Epidermal melanocyte (primary cell): ENCODE measurements at regions not wholly inside any gene's neighbourhood (a gene's known extent, or its start where the extent isn't known, plus 50 kb on each side); places are given as distances from the start of the nearest gene placed in this dataset.
"Not testable (repeated sequence)": the region's sequence is repeated elsewhere in the genome, so short reads cannot be mapped to it uniquely, and the experiment has no call there.

Experiments used
- DNase-seq: peaks from one replicate; pipeline ENCODE4 v3.0.0; 2011; ENCODE audit warnings: low spot score; ENCODE audit not compliant: insufficient read length

- no peak for DNase-seq
Measured at GRCh38 chr16:62353355-62353754, 317.1 kb upstream of the CDH8 start.

DNA sequence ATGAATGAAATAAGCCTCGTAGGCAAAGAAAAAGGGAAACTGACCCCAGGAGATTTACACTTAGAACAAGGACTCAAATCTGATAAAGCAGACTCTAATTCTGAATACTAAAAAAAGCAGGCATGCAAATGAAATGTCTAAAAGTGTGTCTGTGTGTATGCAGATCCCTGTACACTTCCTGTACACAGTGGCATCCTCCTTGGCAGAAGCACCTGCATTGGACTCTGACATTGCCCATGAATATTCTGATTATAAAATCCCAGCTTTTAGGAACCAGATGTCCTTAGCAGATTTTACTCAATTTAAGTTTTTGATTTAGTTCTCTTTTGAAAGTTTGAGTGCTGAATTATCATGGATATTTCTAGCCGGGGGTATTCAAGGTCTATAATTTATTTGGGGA is 306.0 kb upstream of the CDH8 start:
- no peak for DNase-seq

DNA sequence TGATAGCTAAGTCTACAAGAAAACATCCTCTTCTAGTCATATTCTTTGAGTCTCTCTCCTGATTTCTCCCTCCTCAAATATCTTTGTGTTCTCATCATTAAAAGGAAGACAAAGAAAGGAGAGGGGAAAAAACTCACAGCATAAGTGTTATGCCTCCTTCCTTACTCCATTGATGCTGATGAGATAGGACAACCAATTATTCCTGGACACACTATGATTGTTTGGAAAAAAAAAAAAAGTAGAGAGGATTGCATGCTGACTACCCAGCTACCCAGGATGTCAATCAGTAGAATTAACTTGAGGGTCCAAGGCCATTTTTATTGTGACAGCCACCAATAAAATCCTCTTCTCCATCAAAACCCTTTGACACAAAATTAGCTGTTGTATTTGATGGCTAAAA is 299.1 kb upstream of the CDH8 start:
- DNase-seq, result no peak

DNA sequence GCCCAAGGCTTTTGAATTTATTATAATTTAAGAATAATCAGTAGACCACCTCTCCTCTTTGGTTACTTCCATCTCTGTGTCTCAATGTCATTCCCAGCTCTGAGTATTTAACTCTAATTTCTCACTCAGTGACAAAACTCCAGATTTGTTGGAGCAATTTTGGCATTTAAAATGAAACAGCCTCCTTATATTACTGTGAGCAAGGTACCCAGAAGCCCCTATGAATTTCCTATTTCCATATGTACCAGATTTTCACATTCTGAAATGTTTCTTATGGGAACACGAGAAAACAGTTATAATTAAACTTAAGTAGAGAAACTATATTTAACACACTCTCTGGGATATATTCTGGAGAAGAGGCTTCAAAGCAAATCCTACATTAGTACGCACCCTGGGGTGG is 285.4 kb upstream of the CDH8 start:
- no peak for DNase-seq

GRCh38 chr16:62298600-62298999 is 262.4 kb upstream of the CDH8 start:
- no peak for DNase-seq

GRCh38 chr16:62294213-62294972 is 258.2 kb upstream of the CDH8 start:
- DNase-seq, result no peak

GRCh38 chr16:62288990-62289629 is 252.9 kb upstream of the CDH8 start:
- DNase-seq, result no peak

DNA sequence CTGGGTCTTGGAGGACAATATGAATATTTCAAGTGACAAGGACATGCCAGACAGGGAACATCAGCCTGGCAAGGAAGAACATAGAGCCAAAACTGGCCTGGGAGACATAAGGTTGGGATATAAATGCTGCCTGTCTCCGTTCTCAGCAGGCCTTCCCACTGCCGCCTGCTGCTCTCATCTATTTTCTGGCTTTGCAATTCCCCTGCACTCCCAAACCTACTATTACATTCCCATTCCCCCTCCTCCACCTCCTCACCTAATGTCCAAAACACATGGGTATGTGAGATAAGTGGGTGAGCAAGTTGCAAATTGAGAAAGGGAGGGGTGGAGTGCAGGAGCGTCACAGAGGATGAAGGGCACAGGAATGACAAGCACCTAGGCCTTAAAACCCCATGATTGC is 244.3 kb upstream of the CDH8 start:
- DNase-seq, result no peak

DNA sequence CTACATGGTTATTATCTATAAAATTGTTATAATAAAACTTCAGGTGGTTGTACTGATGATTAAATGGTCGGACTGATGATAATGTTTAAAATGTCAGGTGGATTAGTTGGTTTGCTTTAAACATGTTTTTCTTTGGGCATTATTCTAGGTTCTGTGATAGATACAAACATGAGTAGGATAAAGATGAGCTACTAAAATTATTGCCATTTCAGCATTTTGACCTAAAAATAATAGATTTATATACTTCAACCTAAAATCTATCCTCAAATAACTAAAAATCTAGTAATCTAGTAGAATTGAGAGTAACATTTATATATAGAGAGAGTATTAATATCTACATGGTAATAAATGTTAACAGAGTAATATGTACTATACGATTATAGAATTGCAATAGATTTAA is 241.7 kb upstream of the CDH8 start:
- DNase-seq, result no peak

DNA sequence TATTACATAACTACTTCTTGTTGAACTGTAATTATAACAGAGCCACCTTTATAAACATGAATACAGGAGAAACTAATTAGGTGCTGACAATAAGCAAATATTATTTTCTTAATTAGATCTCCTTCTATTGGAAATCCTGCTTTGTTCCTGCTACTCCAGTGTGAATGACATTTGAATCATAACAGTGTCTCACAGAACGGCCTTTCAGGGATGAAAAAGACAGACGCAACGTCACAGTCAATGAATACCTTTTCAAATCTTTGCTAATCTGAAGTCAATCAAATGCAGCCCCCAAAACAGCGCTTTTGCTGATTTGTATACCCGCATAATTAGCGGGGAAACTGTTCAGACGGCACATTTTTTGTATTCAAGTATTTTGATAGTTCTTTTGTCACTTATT is 240.4 kb upstream of the CDH8 start:
- no peak for DNase-seq

DNA sequence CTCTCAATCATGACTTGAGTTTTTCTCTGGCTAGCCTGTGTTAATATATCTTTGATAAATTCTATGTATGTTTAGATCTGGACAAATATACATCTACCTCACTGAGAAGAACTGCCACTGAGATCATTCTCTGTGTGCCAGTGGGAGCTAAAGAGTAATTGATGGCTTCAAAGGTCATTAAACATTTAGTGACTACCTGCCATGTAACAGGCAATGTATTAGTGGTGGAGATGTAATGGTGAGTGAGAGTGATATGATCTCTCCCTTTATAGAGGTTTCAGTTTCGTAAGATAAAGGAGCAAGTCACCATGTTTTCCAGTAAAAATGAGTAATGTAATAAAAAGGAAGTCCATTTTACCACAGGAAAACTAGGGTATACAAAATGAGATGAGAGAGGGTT is 235.8 kb upstream of the CDH8 start:
- DNase-seq, result no peak

- DNase-seq, result no peak
Measured at GRCh38 chr16:62261760-62262159, 225.5 kb upstream of the CDH8 start.

DNA sequence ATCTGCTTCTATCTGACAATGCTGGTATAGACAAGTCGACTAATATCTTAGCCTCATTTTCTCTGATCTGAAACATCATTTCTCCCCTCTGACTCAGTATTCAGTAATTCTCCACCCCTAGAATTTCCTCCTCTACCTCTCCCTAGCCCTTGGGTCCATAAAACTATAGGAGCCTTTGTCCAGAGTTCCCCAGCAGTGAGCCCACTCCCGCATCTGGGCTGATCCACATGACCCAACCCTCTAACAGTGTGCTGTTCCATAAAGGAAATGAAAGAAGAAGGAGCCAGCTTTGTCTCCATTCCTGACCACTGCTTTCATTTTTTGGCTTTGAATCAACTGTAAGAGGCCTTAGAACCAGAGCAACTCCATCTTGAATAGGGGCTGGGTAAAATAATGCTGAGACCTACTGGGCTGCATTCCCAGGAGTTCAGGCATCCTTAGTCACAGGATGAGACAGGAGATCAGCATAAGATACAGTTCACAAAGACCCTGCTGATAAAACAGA is 222.7 kb upstream of the CDH8 start:
- DNase-seq, result not testable (repeated sequence)

DNA sequence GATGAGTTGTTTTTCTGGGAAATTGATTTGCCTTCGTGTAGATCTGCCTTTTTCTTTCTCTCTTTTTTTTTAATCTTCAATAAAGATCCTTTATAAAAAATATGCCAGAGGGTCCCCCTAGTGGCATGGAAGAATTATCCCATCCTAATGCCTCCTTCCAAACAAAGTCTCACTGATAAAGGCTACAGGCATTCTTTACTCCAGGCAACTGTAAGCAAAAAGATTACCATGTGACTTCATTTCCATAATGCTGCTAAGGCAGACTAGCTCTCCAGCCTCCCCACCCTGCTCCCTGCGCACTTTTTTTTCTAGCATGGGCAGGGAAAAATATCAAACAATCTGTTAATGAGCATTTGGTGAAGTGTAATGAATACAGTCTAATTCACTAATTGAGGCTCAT is 220.2 kb upstream of the CDH8 start:
- no peak for DNase-seq

DNA sequence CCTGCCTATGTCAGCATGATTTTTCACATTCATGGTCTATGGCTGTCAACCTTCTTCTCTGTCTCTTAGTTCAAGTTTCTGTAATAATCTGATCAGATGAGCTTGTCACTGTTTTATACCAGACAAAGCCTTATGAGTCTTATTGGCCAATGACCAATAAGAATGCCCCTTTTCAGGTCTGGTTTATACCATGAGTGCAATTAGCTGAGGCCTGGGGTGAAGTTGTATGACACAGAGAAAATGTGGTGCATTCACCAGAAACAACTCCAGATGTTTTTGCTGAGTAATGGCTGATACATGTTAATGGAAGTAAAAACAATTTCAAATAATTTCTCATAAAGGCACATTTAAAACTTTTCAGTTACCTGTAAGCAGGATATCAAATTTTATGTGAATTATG is 218.6 kb upstream of the CDH8 start:
- no peak for DNase-seq

DNA sequence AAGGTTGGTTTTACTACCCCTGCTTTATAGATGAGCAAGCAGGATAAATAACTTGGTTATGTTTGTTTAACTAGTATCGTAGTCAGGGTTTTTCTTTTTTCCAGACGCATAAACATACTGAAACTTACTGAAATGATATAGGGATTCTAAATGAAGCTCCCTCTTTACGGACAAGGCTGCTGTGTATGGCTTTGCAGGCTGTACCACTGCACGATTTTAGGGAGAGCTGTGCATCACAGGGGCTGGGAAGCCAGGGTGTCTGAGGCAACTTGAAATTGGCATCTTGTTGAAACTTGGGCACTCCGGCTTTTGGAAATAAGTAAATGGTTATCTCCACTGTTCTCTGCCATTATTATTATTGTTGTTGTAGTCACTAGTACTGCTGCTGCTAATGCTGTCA is 218.1 kb upstream of the CDH8 start:
- no peak for DNase-seq

- DNase-seq, result no peak
Measured at GRCh38 chr16:62253966-62254365, 217.7 kb upstream of the CDH8 start.

DNA sequence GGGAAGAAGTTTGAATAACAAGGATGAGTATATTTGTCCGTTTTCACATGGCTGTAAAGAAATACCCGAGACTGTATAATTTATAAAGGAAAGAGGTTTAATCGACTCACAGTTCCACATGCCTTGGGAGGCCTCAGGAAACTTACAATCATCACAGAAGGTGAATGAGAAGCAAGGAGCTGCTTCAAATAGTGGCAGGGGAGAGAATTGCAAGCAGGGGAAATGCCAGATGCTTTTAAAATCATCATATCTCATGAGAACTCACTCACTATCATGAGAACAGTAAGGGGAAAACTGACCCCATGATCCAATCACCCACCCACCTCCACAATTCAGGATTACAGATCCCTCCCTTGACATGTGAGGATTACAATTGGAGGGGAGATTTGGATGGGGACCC is 212.8 kb upstream of the CDH8 start:
- no peak for DNase-seq

DNA sequence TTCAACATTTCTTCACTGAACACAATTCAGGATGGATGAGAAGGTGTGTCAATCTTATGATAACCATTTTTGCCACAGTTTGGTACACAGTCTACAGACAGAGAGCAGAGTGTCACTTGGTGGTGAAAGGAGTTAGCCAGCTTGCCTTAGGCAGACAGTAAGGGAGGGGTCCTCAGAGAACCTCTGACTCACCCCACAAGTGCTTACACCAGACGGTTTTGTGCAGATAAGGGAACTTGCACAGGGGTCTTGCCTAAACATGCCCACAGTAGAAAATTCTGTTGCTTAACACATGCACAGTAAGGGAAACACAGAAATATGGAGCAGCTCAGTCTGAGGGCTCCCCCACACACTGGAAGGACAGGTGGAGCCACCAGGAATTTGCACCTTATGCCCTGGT is 204.5 kb upstream of the CDH8 start:
- no peak for DNase-seq

DNA sequence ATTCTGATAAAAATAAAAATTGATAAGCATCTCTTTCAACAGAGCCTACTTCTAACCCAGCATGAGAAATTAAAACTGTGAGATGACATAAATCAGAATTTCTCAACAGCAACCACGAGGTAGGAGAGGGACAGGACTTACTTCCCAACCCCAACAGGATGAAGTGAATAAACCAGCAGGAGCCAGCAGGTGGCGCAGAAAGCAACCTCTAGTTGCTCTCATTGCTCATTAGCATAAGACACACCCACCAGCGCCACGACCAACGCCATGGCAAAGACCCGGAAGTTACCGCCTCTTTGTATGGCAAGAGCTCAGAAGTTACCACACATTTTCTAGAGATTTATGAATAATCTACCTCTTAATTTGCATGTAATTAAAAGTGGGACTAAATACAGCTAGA is 189.4 kb upstream of the CDH8 start:
- no peak for DNase-seq

DNA sequence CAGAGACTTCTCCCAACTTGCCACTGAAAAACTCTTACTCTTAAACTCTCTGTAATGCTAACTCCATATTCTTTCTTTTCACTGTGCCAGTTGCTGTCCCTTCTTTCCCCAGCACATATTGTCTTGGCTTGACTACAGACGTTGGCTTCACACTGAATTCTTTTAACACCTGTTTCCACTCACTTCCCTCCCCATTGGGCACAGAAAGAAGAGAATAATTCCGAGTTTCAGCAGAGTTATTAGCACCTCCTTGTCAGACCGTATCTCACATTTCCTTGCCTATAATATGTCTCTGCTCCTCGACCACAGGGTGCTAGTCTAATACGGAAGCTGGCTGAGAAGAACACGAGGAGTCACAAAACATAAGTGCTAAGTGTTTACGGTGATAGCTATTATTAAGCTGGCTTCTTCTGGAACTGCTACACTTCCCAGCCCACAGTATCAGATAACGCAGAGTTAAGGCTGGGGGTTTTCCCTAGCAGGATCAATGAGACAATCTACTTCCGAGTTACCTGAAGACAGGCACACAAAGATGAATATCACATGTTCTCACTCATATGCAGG is 188.5 kb upstream of the CDH8 start:
- no peak for DNase-seq

DNA sequence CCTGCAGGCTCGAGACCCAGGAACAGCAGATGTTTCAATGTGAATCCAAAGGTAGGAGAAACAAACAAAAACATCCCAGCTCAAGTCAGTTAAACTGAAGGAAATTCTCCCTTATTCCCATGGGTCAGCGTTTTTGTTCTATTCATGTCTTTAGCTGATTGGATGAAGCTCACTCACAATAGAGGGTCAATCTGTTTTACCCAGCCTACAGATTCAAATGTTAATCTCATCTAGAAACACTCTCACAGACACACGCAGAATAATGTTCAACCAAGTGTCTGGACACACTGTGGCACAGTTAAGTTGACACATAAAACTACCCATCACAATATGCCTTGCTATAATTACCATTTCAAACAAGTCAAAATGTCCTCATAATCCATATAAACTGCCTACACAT is 180.6 kb upstream of the CDH8 start:
- DNase-seq, result no peak

DNA sequence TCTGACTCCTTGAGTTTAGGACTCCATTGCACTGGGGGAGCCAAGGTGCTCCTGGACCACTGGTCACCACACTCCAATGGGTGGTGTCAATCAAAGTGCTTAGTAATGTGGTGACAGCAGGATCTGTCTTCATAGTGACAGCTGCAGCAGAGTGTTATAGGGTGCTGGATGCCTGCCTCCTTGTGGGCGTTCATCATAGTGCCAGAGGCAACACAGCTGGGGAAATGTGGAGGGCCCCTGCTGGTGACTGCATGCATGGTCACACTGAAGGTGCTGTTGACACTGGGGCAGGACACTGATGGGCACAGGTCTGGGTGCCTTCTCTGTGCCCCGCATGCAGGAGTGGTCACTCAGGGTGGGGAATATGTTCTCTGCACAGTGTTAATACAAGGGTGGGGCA is 177.5 kb upstream of the CDH8 start:
- no peak for DNase-seq
